GM12891 (cell line): ENCODE measurements at regions not wholly inside any gene's neighbourhood (a gene's known extent, or its start where the extent isn't known, plus 50 kb on each side); places are given as distances from the start of the nearest gene placed in this dataset.

ENCODE experiments used
- PAX5 ChIP-seq: IDR thresholded peaks from 2 replicates; pipeline ENCODE4 v1.6.1; 2011; ENCODE audit warnings: low read length, moderate library complexity, mild to moderate bottlenecking; ENCODE audit not compliant: insufficient read depth, severe bottlenecking
- POLR2A ChIP-seq: IDR thresholded peaks from 2 replicates; pipeline ENCODE4 v1.6.1; 2011; ENCODE audit warnings: low read depth, low read length, control low read depth
- POLR2AphosphoS5 ChIP-seq: IDR thresholded peaks from 2 replicates; pipeline ENCODE4 v1.6.1; 2011; ENCODE audit warnings: low read depth, low read length, control low read depth
- POU2F2 ChIP-seq: IDR thresholded peaks from 2 replicates; pipeline ENCODE4 v1.6.1; 2011; ENCODE audit warnings: low read depth, mild to moderate bottlenecking, control low read depth, low read length, moderate library complexity
- SPI1 ChIP-seq: IDR thresholded peaks from 2 replicates; pipeline ENCODE4 v1.6.1; 2011; ENCODE audit warnings: low read depth, low read length, control low read depth
- TAF1 ChIP-seq: IDR thresholded peaks from 2 replicates; pipeline ENCODE4 v1.6.1; 2011; ENCODE audit warnings: low read depth, low read length, control low read depth

DNA sequence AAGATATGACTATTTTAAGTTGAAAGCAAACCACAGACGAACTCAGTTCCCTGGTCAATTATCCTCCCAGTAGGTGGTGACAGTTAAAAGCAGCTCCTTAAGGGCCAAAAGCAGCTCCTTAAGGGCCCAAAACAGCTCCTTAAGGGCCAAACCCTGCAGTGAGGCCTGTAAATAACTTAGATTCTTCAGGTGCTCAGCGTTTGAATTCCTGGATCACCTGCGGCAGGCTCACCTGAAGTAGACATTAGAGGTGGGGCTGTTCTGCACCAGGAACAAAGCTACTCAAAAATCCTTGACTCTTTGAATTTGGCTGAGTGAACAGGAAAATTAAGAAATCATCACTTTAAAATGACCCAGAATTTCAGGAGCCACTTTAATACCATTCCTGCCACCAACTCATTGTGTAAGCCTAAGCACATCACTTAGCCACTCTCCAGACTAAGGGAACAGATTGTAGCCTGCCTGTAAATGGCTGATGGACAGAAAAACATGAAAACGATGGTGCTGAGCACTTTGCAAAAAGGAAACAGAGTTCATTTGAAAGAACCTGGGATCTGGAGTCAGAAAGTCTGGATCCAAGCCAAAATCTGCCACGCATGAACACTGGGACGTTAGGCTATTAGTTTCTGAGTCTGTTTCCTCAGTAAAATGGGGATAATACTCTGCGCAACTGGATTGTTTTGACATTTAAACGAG is 126.9 kb downstream of the LRIG2 start:
- TF ChIP-seq POLR2A (no peak), TAF1 (no peak), POLR2AphosphoS5 (no peak), SPI1 (no peak), POU2F2 (no peak), PAX5 (no peak)
